Naive thymus-derived CD8-positive, alpha-beta T cell (primary cell): ENCODE measurements at regions not wholly inside any gene's neighbourhood (a gene's known extent, or its start where the extent isn't known, plus 50 kb on each side); places are given as distances from the start of the nearest gene placed in this dataset.

ENCODE experiments used
- ATAC-seq, 2 donors: fragments of 150-1000 bp; cut with Tn5 transposase in 1 of 2; sonication (Bioruptor Pico), chemical (Tn5 transposase) in 1 of 2; 1 replicate in 1 of 2; 2 replicates in 1 of 2; pipeline ENCODE4 v1.10.0; 2021; ENCODE audit warnings: mild to moderate bottlenecking in 2 of 2, moderate library complexity in 2 of 2
- POLR2A ChIA-PET: fragments of 350-600 bp; sonication (Branson Sonifier 250); formaldehyde crosslinking; loops from one replicate; lab custom pipeline; 2021; ENCODE audit warnings: antibody characterized with exemption; lab: Charles Lee
- DNase-seq, 10 donors: peaks; one replicate each; pipeline versions ENCODE4 v3.0.0 to v3.0.0-alpha.2; 2020 to 2022
- H3K27ac Mint-ChIP-seq, 10 donors: one replicate each; pipeline ENCODE4 v1.8.0; 2020 to 2022; ENCODE audit warnings: mild to moderate bottlenecking in 10 of 10, mixed read lengths in 10 of 10, moderate library complexity in 4 of 10, inconsistent platforms in 1 of 10
- H3K27me3 Mint-ChIP-seq, 5 donors: one replicate each; pipeline ENCODE4 v1.8.0; 2021 to 2022; ENCODE audit warnings: mixed read lengths in 5 of 5
- H3K36me3 Mint-ChIP-seq, 3 donors: one replicate each; pipeline ENCODE4 v1.8.0; 2020 to 2022; ENCODE audit warnings: mixed read lengths in 3 of 3, mild to moderate bottlenecking in 2 of 3, inconsistent platforms in 1 of 3
- H3K4me1 Mint-ChIP-seq, 4 donors: one replicate each; pipeline ENCODE4 v1.8.0; 2021 to 2022; ENCODE audit warnings: mixed read lengths in 4 of 4
- H3K4me3 Mint-ChIP-seq, 10 donors: one replicate each; pipeline ENCODE4 v1.8.0; 2020 to 2022; ENCODE audit warnings: mild to moderate bottlenecking in 10 of 10, mixed read lengths in 10 of 10, moderate library complexity in 6 of 10, inconsistent platforms in 1 of 10
- H3K9me3 Mint-ChIP-seq, 9 donors: one replicate each; pipeline ENCODE4 v1.8.0; 2020 to 2022; ENCODE audit warnings: mixed read lengths in 9 of 9, mild to moderate bottlenecking in 3 of 9, inconsistent platforms in 1 of 9, moderate library complexity in 1 of 9

DNA sequence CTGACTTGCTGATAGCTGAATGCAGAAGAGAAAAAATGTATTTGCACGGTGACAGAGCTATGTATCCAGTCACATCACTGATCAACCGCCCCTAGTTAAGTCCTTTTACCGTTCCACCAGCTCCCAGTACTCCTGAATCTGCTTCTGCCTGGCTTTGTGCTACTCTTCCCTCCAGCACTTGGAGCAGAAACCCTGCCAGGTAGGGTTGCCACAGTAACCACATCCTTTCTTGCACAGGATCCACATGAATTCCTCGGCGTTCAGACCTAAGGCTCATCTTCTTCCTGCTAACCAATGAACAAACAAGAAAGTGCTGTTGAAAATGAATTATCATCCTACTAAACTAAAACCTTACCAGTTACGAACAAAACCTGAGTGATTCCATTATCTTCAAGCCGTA lies 52.0 kb upstream of the KCTD7 start:
- peak overlapping the region in 2 of 10 donors; percentile 34 to 38 for H3K4me3 Mint-ChIP-seq
- H3K36me3 Mint-ChIP-seq = peaks cover 0 to 55% (median 3%) of the 10 kb centered on the region in 3 donors
- POLR2A ChIA-PET = no interaction called here
- H3K9me3 Mint-ChIP-seq = no peaks in the 10 kb centered on the region
- DNase-seq (no peak), ATAC-seq (no peak)
- peak overlapping the region in 8 of 10 donors; percentile 32 to 75 (median 66) for H3K27ac Mint-ChIP-seq
- peaks cover 24 to 68% (median 46%) of the 10 kb centered on the region in 4 donors for H3K4me1 Mint-ChIP-seq
- H3K27me3 Mint-ChIP-seq = no peaks in the 10 kb centered on the region
